K562 (cell line): ENCODE measurements at regions not wholly inside any gene's neighbourhood (a gene's known extent, or its start where the extent isn't known, plus 50 kb on each side); places are given as distances from the start of the nearest gene placed in this dataset.
A peak's percentile ranks its signal among the peaks of the same experiment; 100 is the strongest.

Experiments used
- ATAC-seq: fragments of 200-7000 bp; cut with Tn5 transposase; 3 replicates; pipeline ENCODE4 v1.9.1; 2020; ENCODE audit warnings: moderate library complexity
- BruUV-seq: library from RNA; stranded (reverse); fragments of 400-500 nt; replicated peaks from 2 replicates; lab custom pipeline; 2021; lab: Mats Ljungman, UMichigan
- CTCF ChIA-PET: fragments of 300-600 bp; formaldehyde crosslinking; extraction: SDS; loops from one replicate; lab custom pipeline; 2021; ENCODE audit warnings: low intra/inter-chr PET ratio; lab: Yijun Ruan, JAX
- POLR2A ChIA-PET: fragments of 300-600, 350-650 bp; sonication (Branson Sonifier 250); formaldehyde crosslinking; extraction: SDS; loops from one replicate; lab custom pipeline; 2021; ENCODE audit warnings: antibody characterized with exemption, inconsistent platforms; lab: Yijun Ruan, JAX
- DNase-seq, 4 experiments: peaks; one replicate each; pipeline versions ENCODE4 v3.0.0 to v3.0.0-alpha.2; 2011 to 2018; ENCODE audit warnings: low spot score in 3 of 4, mixed read lengths in 3 of 4; ENCODE audit errors: extremely low read depth in 1 of 4
- FAIRE-seq: peaks from 2 replicates; lab custom pipeline; 2011; peaks lifted over from hg19 to GRCh38; lab: Jason Lieb, UNC
- H2AFZ ChIP-seq: 2 replicates; pipeline ENCODE4 v1.6.0; 2011; ENCODE audit warnings: low read depth, low read length, control low read depth, inconsistent platforms
- H3K27ac ChIP-seq: fragments of 200-600 bp; 3 replicates; pipeline ENCODE4 v1.8.0; 2011; ENCODE audit warnings: low read depth, mild to moderate bottlenecking, control low read depth, inconsistent platforms, low read length, moderate library complexity, mixed read lengths; ENCODE audit errors: extremely low read depth
- H3K27me3 ChIP-seq, 2 experiments: fragments of 300-600 bp in 1 of 2; 2 replicates in 1 of 2; 3 replicates in 1 of 2; pipeline versions ENCODE4 v1.6.0 to v1.8.0; 2011; ENCODE audit warnings: inconsistent platforms in 2 of 2, low read length in 2 of 2, mild to moderate bottlenecking in 1 of 2, mixed read lengths in 1 of 2, moderate library complexity in 1 of 2; ENCODE audit not compliant: control insufficient read depth in 2 of 2, insufficient read depth in 2 of 2
- H3K36me3 ChIP-seq: fragments of 300-600 bp; 3 replicates; pipeline ENCODE4 v1.8.0; 2011; ENCODE audit warnings: mild to moderate bottlenecking, low read length, inconsistent platforms; ENCODE audit not compliant: control insufficient read depth, insufficient read depth
- H3K4me1 ChIP-seq, 2 experiments: fragments of 200-600 bp in 1 of 2; replicated peaks in 1 of 2; 2 replicates in 1 of 2; 3 replicates in 1 of 2; pipeline versions ENCODE4 v1.5.1 to v1.8.0; 2011; ENCODE audit warnings: inconsistent platforms in 2 of 2, low read length in 2 of 2, mild to moderate bottlenecking in 1 of 2, mixed read lengths in 1 of 2, moderate library complexity in 1 of 2; ENCODE audit not compliant: control insufficient read depth in 2 of 2, insufficient read depth in 2 of 2
- H3K4me2 ChIP-seq: 2 replicates; pipeline ENCODE4 v1.6.1; 2011; ENCODE audit warnings: low read length, control low read depth, inconsistent platforms, mixed read lengths; ENCODE audit not compliant: insufficient read depth
- H3K4me3 ChIP-seq: fragments of 200-600 bp; sonication (generic), shearing (Covaris generic); 2 replicates; pipeline ENCODE4 v1.5.1; 2016; ENCODE audit warnings: control low read depth, inconsistent platforms
- H3K79me2 ChIP-seq: fragments of 200-600 bp; 3 replicates; pipeline ENCODE4 v1.8.0; 2011; ENCODE audit warnings: low read length, inconsistent platforms; ENCODE audit not compliant: control insufficient read depth, insufficient read depth
- H3K9ac ChIP-seq, 2 experiments: 2 replicates each; pipeline versions ENCODE4 v1.6.0 to v1.6.1; 2011; ENCODE audit warnings: low read depth in 2 of 2, low read length in 2 of 2, control low read depth in 1 of 2, inconsistent platforms in 1 of 2, mild to moderate bottlenecking in 1 of 2, mixed read lengths in 1 of 2; ENCODE audit not compliant: insufficient read depth in 1 of 2
- H3K9me1 ChIP-seq: one replicate; pipeline ENCODE4 v1.6.0; 2011; ENCODE audit warnings: inconsistent platforms, mild to moderate bottlenecking, low read length, moderate library complexity; ENCODE audit not compliant: control insufficient read depth, insufficient read depth
- H3K9me3 ChIP-seq: replicated peaks from 2 replicates; pipeline ENCODE4 v1.5.1; 2011; ENCODE audit warnings: low read depth, low read length, inconsistent platforms; ENCODE audit not compliant: control insufficient read depth, insufficient read depth
- H4K20me1 ChIP-seq: replicated peaks from 2 replicates; pipeline ENCODE4 v1.6.1; 2011; ENCODE audit warnings: low read length, inconsistent platforms, mixed read lengths; ENCODE audit not compliant: control insufficient read depth, insufficient read depth
- BCOR ChIP-seq: fragments of 450-650 bp; IDR thresholded peaks from 2 replicates; pipeline ENCODE4 v1.6.1; 2016
- CEBPB ChIP-seq: fragments of 450-650 bp; IDR thresholded peaks from 2 replicates; pipeline ENCODE4 v1.6.1; 2016; ENCODE audit warnings: missing genetic modification characterization, missing compliant biosample characterization
- CEBPG ChIP-seq, 3 experiments: fragments of 200-800 bp in 1 of 3; sonication (Bioruptor generic) in 1 of 3; sonication (generic) in 1 of 3; formaldehyde crosslinking in 1 of 3; IDR thresholded peaks in 2 of 3; conservative IDR thresholded peaks in 1 of 3; 2 replicates each; pipeline versions ENCODE4 v1.6.1 to v1.8.0; 2016 to 2022; ENCODE audit warnings: missing compliant biosample characterization in 2 of 3, missing genetic modification characterization in 2 of 3, mild to moderate bottlenecking in 1 of 3, missing genetic modification reagents in 1 of 3
- GABPA ChIP-seq: fragments of 200-800 bp; sonication (Bioruptor generic); conservative IDR thresholded peaks from 2 replicates; pipeline ENCODE4 v1.6.1; 2016; ENCODE audit warnings: low read depth, missing genetic modification characterization, missing compliant biosample characterization
- MEIS2 ChIP-seq: fragments of 450-650 bp; IDR thresholded peaks from 2 replicates; pipeline ENCODE4 v1.6.1; 2014; ENCODE audit warnings: mild to moderate bottlenecking; ENCODE audit not compliant: partially characterized antibody
- RBM25 ChIP-seq: fragments of 200-400 bp; formaldehyde crosslinking; IDR thresholded peaks from 2 replicates; pipeline ENCODE4 v1.6.1; 2018; ENCODE audit warnings: low read length, low read depth, moderate library complexity; ENCODE audit not compliant: severe bottlenecking
- TAF7 ChIP-seq: fragments of 450-650 bp; IDR thresholded peaks from 2 replicates; pipeline ENCODE4 v1.6.1; 2016; ENCODE audit warnings: missing genetic modification characterization, missing compliant biosample characterization
- ZNF140 ChIP-seq: fragments of 250-450 bp; sonication (Bioruptor Pico); IDR thresholded peaks from 2 replicates; pipeline ENCODE4 v1.8.0; 2021; ENCODE audit warnings: moderate library complexity, mild to moderate bottlenecking, inconsistent platforms
- ZNF175 ChIP-seq: fragments of 200-800 bp; sonication (Bioruptor generic); IDR thresholded peaks from 2 replicates; pipeline ENCODE4 v1.6.1; 2016; ENCODE audit warnings: low read depth, mild to moderate bottlenecking, missing genetic modification characterization, missing compliant biosample characterization
- ZNF609 ChIP-seq: sonication (generic); formaldehyde crosslinking; IDR thresholded peaks from 2 replicates; pipeline ENCODE4 v1.8.1; 2023; ENCODE audit warnings: missing genetic modification reagents, mild to moderate bottlenecking, borderline replicate concordance
- ZZZ3 ChIP-seq: fragments of 450-650 bp; IDR thresholded peaks from 2 replicates; pipeline ENCODE4 v1.6.1; 2016; ENCODE audit warnings: antibody characterized with exemption, mild to moderate bottlenecking, moderate library complexity
- WGBS: fragments of 100-300 bp; shearing (Covaris generic); methylation state at CpG from one replicate; pipeline ENCODE4 v1.1.6; 2016; ENCODE audit warnings: low coverage, mixed read lengths; ENCODE audit not compliant: insufficient coverage; ENCODE audit errors: missing lambda C conversion rate; 5-methylcytosine and 5-hydroxymethylcytosine counted together
- in situ Hi-C: fragments of 300-500 bp; cut with MboI; formaldehyde crosslinking; loops from 4 replicates; pipeline ENCODE4 v1.15.0; 2018; ENCODE audit warnings: inconsistent platforms, mixed read lengths
- intact Hi-C: fragments of 100-400 bp; cut with micrococcal nuclease; formaldehyde crosslinking; loops from 2 replicates; pipeline ENCODE4 v1.14.2; 2022

- intact Hi-C loops (no loop called here), in situ Hi-C loops (no loop called here)
- peak; percentile 3 for TF ChIP-seq MEIS2
- TF ChIP-seq TAF7 = no peak
- FAIRE-seq (no peak), DNase-seq (no peak), ATAC-seq (no peak)
- H3K4me2 ChIP-seq = no peak overlapping the region
- ChIA-PET POLR2A (interaction anchor here (1.2 to 1.6 kb wide), 2 partner anchors 10 to 13 kb away, joined by 3 to 6 read pairs; no protein-coding TSS in a partner anchor), CTCF (no interaction called here)
- H3K36me3 ChIP-seq = no peaks in the 10 kb centered on the region
- H3K9ac ChIP-seq = no peak overlapping the region
- no peaks in the 10 kb centered on the region for H3K9me3 ChIP-seq
- H3K79me2 ChIP-seq = no peaks in the 10 kb centered on the region
- no peak overlapping the region for H2AFZ ChIP-seq
- BruUV-seq = no TSS peak
- H4K20me1 ChIP-seq = no peaks in the 10 kb centered on the region
- no peaks in the 10 kb centered on the region for H3K9me1 ChIP-seq
- H3K27ac ChIP-seq = no peak overlapping the region
- H3K27me3 ChIP-seq = no peaks in the 10 kb centered on the region
- H3K4me1 ChIP-seq = no peaks in the 10 kb centered on the region
- H3K4me3 ChIP-seq = no peak overlapping the region
- WGBS = 44% methylated on average over 3 of the region's 3 CpGs
These were observed 473.3 kb upstream of the DCN start for GRCh38 chr12:91655966-91656365.

GRCh38 chr12:91654087-91654486 is 471.5 kb upstream of the DCN start:
- DNase-seq (no peak), FAIRE-seq (no peak), ATAC-seq (no peak)
- BruUV-seq = no TSS peak
- ChIA-PET POLR2A (interaction anchor here (0.7 kb wide), 1 partner anchor 22 kb away, joined by 3 read pairs; no protein-coding TSS in a partner anchor), CTCF (no interaction called here)
- WGBS = 4% methylated on average over 3 of the region's 3 CpGs
- Histone ChIP-seq H3K9me3 (no peaks in the 10 kb centered on the region), H2AFZ (no peak overlapping the region), H3K9me1 (no peaks in the 10 kb centered on the region), H3K9ac (no peak overlapping the region), H3K4me1 (no peaks in the 10 kb centered on the region), H3K4me3 (no peak overlapping the region), H3K27ac (no peak overlapping the region), H3K36me3 (no peaks in the 10 kb centered on the region), H3K4me2 (no peak overlapping the region), H3K27me3 (no peaks in the 10 kb centered on the region), H4K20me1 (no peaks in the 10 kb centered on the region), H3K79me2 (no peaks in the 10 kb centered on the region)
- intact Hi-C loops = no loop called here
- in situ Hi-C loops = no loop called here
- peak; percentile 78 for TF ChIP-seq RBM25
- no peak for TF ChIP-seq GABPA (tag)
- no peak for TF ChIP-seq ZZZ3
- no peak for TF ChIP-seq CEBPG (CRISPR knock-in tag; IDR thresholded peaks at IDR 0.05)
- TF ChIP-seq CEBPG (tag; conservative IDR thresholded peaks at IDR 0.05 in 1 of 2, IDR thresholded peaks at IDR 0.05 in 1 of 2) = peak; percentile 38 to 40; a peak in 2 of 4 replicates
- no peak for TF ChIP-seq ZNF609 (CRISPR knock-in tag)
- peak; percentile 49; the same call in 1 of the 2 replicates for TF ChIP-seq BCOR
- TF ChIP-seq ZNF175 = no peak
- no peak for TF ChIP-seq ZNF140 (CRISPR knock-in tag)
- peak; percentile 71 for TF ChIP-seq CEBPB (tag)
